ENCODE measurements at regions not wholly inside any gene's neighbourhood (a gene's known extent, or its start where the extent isn't known, plus 50 kb on each side); places are given as distances from the start of the nearest gene placed in this dataset.

DNA sequence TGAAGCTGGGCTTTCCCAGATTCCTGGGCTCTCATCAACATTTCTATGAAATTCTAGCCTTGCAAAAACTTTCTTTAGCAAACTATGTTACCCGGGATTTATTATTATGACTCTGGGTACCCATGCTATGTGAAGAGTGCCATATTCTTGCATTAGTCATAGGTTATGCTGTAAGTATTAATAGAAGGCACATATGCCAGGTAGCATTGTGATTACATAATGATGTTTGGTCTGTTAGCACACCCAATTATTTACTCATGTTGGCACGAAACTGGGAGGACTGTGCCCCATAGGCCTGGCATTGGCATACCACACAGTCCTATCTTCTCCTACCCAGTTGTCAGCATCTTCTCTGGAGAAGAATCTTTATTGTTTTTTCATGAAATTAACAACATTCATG is 171.0 kb downstream of the SLC4A3 start (continued):
- TF ChIP-seq, protein P1, sequence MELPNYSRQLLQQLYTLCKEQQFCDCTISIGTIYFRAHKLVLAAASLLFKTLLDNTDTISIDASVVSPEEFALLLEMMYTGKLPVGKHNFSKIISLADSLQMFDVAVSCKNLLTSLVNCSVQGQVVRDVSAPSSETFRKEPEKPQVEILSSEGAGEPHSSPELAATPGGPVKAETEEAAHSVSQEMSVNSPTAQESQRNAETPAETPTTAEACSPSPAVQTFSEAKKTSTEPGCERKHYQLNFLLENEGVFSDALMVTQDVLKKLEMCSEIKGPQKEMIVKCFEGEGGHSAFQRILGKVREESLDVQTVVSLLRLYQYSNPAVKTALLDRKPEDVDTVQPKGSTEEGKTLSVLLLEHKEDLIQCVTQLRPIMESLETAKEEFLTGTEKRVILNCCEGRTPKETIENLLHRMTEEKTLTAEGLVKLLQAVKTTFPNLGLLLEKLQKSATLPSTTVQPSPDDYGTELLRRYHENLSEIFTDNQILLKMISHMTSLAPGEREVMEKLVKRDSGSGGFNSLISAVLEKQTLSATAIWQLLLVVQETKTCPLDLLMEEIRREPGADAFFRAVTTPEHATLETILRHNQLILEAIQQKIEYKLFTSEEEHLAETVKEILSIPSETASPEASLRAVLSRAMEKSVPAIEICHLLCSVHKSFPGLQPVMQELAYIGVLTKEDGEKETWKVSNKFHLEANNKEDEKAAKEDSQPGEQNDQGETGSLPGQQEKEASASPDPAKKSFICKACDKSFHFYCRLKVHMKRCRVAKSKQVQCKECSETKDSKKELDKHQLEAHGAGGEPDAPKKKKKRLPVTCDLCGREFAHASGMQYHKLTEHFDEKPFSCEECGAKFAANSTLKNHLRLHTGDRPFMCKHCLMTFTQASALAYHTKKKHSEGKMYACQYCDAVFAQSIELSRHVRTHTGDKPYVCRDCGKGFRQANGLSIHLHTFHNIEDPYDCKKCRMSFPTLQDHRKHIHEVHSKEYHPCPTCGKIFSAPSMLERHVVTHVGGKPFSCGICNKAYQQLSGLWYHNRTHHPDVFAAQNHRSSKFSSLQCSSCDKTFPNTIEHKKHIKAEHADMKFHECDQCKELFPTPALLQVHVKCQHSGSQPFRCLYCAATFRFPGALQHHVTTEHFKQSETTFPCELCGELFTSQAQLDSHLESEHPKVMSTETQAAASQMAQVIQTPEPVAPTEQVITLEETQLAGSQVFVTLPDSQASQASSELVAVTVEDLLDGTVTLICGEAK (IDR thresholded peaks at IDR 0.05) = no peak
- TF ChIP-seq, protein P1 (CRISPR knock-in tag; IDR thresholded peaks at IDR 0.05) = no peak
- TF ChIP-seq THRA (CRISPR knock-in tag; IDR thresholded peaks at IDR 0.05; ENCODE audit: borderline replicate concordance) (no peak), ZNF605 (CRISPR knock-in tag; IDR thresholded peaks at IDR 0.05) (no peak), RFXANK (CRISPR knock-in tag; IDR thresholded peaks at IDR 0.05) (no peak), ZNF121 (CRISPR knock-in tag; IDR thresholded peaks at IDR 0.05) (no peak), ARID3A (IDR thresholded peaks at IDR 0.05; ENCODE audit: low read depth, low read length) (no peak), ELK4 (CRISPR knock-in tag; IDR thresholded peaks at IDR 0.05; ENCODE audit: borderline replicate concordance) (no peak)
